ENCODE measurements at regions not wholly inside any gene's neighbourhood (a gene's known extent, or its start where the extent isn't known, plus 50 kb on each side); places are given as distances from the start of the nearest gene placed in this dataset.

GRCh38 chr14:54226103-54226502 lies 170.7 kb upstream of the CDKN3 start:
- no peak for TF ChIP-seq CTCF (IDR thresholded peaks at IDR 0.05; ENCODE audit: poor library complexity)
- TF ChIP-seq EZH2 (IDR thresholded peaks at IDR 0.05; ENCODE audit: borderline replicate concordance) = no peak
- TF ChIP-seq EZH2phosphoT487 (IDR thresholded peaks at IDR 0.05; ENCODE audit: low read depth, severe bottlenecking, unreplicated experiment) = no peak

Data from hepatocyte (in vitro differentiated cells).